ENCODE measurements at regions not wholly inside any gene's neighbourhood (a gene's known extent, or its start where the extent isn't known, plus 50 kb on each side); places are given as distances from the start of the nearest gene placed in this dataset.

- DNase-seq: peak; percentile 21
These were observed 95.3 kb upstream of the CRHR1 start for GRCh38 chr17:45688820-45689219.

- no peak for DNase-seq
These were observed 94.7 kb upstream of the CRHR1 start for GRCh38 chr17:45689451-45689850.

DNA sequence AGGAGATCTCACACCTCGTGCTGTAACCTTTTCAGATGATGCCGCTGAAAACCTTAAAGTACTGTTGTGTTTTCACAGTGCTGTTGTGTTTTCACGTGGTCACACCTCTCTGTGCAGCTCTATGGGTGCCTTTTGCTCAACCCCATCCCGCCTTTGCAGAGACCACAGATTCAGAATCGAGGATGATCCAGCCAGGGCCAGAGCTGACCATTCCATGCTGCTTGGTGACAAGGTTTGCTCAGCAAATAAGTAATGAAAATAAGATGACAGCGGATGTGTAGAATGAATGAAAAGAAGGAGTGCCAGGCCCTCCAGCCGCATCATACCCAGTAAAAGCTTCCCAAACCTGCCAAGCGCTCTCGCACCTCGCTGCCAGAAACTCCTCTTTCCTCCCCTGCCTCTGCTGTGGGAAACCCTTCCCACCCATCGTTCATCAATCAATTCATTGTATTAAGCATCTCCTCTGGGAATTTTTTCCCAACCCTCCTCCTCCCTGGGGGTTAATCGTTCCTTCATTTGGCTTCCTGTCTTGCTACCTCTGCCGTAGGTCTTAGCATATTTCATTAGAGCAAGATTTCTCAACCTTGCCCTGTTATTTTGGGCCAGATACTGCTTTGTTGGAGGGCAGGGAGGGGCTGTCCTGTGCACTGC, 93.4 kb upstream of the CRHR1 start:
- DNase-seq: no peak

GRCh38 chr17:45692661-45693060, 91.5 kb upstream of the CRHR1 start:
- DNase-seq: peak; percentile 27

DNA sequence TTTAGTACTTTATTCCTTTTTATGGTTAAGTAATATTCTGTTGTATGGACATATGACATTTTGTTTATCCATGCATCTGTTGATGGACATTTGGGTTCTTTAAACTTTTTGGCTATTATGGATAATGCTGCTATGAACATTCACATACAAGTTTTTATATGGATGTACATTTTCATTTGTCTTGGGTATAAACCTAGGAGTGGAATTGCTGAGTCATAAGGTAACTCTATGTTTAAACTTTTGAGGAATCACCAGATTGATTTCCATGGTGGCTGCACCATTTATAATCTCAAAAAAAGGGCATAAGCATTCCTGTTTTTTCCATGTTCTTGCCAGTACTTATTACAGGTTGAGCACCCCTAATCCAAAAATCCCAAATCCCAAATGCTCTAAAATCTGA, 90.3 kb upstream of the CRHR1 start:
- no peak for DNase-seq

- DNase-seq: no peak
These were observed 87.7 kb upstream of the CRHR1 start for GRCh38 chr17:45696442-45696841.

DNA sequence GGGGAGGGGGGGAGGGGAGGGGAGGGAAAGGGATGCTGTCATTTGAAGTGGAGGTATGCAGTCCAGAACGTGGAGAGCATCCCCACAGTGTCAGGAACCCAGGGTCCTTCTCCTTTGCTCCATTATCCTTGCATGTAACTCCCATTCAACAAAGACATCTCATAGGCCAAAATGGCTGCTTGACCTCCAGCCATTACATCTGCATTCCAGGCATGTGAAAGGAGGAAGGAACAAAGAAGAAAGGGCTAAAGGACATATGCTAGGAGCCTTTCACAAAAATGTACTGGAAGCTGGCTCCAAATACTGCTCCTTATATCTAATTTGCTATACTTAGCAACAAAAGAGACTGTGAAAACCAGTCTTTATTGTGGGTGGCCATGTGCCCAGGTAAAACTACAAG, 87.0 kb upstream of the CRHR1 start:
- no peak for DNase-seq

DNA sequence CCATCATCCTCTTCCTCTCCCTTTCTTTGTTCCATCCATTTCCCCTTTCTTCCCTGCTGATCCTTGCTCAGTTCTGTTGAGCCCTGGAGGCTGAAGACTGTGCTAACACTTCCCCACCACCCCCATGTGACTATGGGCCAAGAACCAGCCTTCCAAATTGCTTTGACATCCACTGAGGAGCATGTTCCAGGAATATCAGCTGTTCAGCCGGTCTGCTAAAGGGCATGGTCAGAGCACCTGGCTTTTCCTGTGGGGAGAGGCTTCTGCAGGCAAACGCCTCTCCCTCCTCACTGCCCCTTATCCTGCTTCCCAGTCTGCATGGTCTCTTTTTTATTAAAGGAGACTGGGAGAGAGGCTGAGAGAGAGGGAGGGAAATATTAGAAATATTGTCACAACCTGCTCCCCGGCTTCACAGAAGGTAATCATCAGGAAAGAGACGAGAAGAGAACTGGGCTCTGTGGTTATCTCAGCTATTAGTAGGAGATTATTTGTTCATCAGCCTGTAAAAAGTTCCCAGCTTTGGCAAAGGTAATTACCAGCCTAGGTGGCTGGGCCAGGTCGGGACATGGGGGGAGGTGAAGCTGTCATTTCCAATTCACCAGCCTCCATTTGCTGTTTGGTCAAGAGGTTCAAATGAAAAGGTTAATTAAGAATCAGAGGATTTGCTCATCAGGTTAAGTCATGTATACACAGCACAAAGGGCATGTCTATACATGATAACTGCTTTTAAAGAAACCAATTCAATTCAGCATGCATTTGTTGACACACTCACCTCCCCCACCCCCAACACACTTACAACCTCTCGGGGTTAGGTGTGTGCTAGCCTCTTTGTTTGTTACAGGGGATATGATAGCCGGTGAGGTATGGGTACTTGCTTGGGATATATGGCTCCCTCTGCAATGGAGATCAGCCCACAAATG, 83.7 kb upstream of the CRHR1 start:
- DNase-seq: peak; percentile 17

DNA sequence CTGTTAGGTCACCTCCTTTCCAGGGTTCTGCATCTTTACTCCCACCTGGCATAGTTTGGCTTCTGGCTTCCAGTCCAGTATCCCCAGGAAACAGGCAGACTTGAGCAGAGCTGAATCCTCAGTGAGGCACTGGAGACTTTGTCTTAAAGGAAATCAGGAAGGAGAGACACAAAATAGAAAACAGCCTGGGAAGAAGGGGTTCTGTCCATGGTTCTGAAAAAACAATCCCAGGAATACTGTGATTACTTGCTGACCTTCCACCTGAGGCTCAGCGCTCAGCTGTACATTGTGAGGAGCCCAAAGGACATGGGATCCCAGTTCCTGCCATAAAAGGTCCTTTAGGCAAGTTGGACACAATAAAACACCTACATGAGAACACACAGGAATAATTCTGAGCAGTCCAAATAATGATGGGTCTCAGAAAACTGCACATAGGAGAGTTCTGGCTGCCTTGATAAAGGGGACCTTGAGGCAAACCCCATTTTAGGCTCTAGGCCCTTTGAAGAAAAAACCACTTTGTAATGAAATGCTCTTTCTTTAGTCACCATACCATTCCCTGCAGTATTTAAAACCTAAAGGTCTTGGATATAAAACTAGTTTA, 81.4 kb upstream of the CRHR1 start:
- no peak for DNase-seq

GRCh38 chr17:45703348-45703747, 80.8 kb upstream of the CRHR1 start:
- DNase-seq: no peak

GRCh38 chr17:45703806-45704205, 80.3 kb upstream of the CRHR1 start:
- no peak for DNase-seq

- DNase-seq: no peak
These were observed 79.9 kb upstream of the CRHR1 start for GRCh38 chr17:45704251-45704650.

- no peak for DNase-seq
These were observed 78.8 kb upstream of the CRHR1 start for GRCh38 chr17:45705123-45706009.

- no peak for DNase-seq
These were observed 78.1 kb upstream of the CRHR1 start for GRCh38 chr17:45706033-45706432.

- DNase-seq: no peak
These were observed 75.3 kb upstream of the CRHR1 start for GRCh38 chr17:45708707-45709290.

GRCh38 chr17:45709728-45710288, 74.3 kb upstream of the CRHR1 start:
- no peak for DNase-seq

DNA sequence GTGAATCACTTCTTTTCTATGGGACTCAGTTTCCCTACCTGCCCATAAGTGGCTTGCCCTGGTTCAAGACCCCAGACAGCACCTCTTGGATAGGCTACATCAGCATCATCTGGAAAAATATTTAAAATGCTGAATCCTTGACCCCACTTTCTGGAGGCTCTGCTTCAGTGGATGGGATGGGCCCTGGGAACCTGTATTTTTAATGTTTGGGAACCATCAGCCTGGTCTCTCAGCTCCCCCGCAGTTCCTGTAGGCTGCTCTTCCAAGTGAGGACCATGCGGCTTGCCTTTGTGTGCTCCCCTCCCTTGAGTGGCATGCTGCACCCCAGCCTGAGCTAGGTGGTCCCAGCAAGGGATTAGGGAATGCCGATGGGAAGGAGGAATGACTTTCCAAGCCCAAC, 68.3 kb upstream of the CRHR1 start:
- DNase-seq: no peak

GRCh38 chr17:45718791-45719190, 65.3 kb upstream of the CRHR1 start:
- DNase-seq: no peak

- no peak for DNase-seq
These were observed 64.6 kb upstream of the CRHR1 start for GRCh38 chr17:45719335-45720071.

DNA sequence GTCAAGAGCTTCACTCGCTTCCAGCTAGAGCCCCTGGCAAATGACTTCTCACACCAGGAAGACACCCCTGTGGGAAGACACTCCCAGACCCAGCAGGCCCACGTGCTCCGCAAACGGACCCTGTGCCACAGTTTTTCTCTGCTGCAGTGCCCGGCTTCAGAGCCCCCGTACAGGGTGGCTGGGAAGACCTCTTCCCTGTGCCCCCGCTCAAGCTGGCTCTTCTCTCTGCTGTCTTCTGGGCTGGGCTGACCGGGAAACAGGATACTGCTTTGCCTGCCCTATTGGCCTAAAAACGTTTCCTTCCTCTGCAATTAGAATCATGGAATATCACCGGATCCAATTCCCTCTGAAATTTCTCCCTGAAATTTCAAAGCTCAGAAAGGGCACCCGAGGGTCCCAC, 63.7 kb upstream of the CRHR1 start:
- DNase-seq: no peak

DNA sequence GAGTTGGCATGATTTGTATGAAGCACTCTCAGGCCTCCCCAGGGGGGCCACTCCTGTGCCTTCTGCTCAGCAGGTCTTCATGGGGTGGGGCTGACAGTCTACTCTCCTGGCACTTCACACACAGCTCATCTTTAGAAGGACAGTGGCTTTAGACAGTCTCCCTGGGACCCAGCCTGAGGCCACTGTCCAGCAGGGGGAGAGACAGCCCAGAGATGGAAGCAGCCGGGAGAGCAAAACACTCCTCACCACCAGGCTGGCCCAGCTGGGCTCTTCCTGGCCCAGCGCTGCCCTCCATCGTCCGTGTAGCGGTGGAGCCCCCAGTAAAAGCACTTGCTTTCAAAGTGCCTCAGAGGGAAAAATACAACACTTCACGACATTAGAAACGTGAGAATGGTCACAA, 62.0 kb upstream of the CRHR1 start:
- no peak for DNase-seq
